ENCODE measurements at regions not wholly inside any gene's neighbourhood (a gene's known extent, or its start where the extent isn't known, plus 50 kb on each side); places are given as distances from the start of the nearest gene placed in this dataset.

DNA sequence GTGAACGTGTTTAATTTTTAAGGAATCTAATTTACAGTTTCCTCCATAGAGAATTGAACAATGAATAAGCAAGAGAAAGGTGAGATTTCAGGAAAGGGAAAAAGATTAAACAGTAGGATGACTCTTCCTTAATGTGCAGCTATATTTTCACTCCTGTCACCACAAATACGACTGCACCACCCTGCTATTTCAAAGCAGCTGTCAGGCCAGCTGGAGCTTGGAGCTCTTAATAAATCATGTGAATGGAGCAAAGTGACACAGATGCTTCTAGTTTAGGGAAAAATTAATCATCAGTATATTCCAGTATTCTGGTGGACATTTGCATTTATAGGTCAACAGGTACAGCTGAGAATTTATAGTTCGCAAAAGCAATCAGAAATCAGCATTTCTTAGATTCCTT lies 56.5 kb upstream of the PKIB start:
- H3K4me2 ChIP-seq = no peak overlapping the region
- no peak overlapping the region for H3K27ac ChIP-seq
- 73% methylated on average over 3 of the region's 3 CpGs for WGBS (ENCODE audit: low lambda C conversion rate, missing lambda C conversion rate)
- no peak overlapping the region for H2AFZ ChIP-seq
- no peak for TF ChIP-seq EZH2phosphoT487 (IDR thresholded peaks at IDR 0.05; ENCODE audit: low read depth, severe bottlenecking, unreplicated experiment)
- TF ChIP-seq EZH2 (IDR thresholded peaks at IDR 0.05; ENCODE audit: borderline replicate concordance) = no peak
- TF ChIP-seq, protein P1, sequence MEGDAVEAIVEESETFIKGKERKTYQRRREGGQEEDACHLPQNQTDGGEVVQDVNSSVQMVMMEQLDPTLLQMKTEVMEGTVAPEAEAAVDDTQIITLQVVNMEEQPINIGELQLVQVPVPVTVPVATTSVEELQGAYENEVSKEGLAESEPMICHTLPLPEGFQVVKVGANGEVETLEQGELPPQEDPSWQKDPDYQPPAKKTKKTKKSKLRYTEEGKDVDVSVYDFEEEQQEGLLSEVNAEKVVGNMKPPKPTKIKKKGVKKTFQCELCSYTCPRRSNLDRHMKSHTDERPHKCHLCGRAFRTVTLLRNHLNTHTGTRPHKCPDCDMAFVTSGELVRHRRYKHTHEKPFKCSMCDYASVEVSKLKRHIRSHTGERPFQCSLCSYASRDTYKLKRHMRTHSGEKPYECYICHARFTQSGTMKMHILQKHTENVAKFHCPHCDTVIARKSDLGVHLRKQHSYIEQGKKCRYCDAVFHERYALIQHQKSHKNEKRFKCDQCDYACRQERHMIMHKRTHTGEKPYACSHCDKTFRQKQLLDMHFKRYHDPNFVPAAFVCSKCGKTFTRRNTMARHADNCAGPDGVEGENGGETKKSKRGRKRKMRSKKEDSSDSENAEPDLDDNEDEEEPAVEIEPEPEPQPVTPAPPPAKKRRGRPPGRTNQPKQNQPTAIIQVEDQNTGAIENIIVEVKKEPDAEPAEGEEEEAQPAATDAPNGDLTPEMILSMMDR (IDR thresholded peaks at IDR 0.05; ENCODE audit: poor library complexity) = no peak
- H4K20me1 ChIP-seq (ENCODE audit: insufficient read depth, poor library complexity, severe bottlenecking) = no peaks in the 10 kb centered on the region
- H3K27me3 ChIP-seq = no peaks in the 10 kb centered on the region
- H3K36me3 ChIP-seq (replicated peaks; ENCODE audit: insufficient read depth, low read depth) = no peaks in the 10 kb centered on the region
- DNase-seq (ENCODE audit: low spot score) = no peak
- peaks cover 11% of the 10 kb centered on the region for H3K4me1 ChIP-seq (ENCODE audit: insufficient read depth)
- peaks cover 26% of the 10 kb centered on the region for H3K79me2 ChIP-seq
- H3K4me3 ChIP-seq = no peak overlapping the region
- no peaks in the 10 kb centered on the region for H3K9me2 ChIP-seq (replicated peaks; ENCODE audit: insufficient read depth)
- no peaks in the 10 kb centered on the region for H3K9me3 ChIP-seq (ENCODE audit: low read depth)

DNA sequence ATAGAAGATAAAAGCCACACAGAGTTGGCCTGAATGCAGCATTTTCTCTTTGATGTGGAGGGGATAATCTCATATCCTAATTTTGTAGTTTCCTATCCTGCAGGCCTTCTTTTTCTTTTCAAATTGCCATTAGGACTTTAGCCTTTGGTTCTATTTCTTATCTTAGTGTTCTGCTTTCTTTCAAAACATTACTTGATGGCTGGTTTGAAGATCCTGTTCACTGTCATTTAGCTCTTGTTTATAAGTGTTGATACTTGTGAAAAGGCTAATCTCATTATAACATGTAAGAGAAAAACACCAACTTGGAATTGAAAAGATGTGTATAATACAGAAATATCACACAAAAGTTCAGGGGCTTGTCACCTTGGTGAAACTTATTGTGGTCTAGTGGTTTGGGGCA lies 54.6 kb upstream of the PKIB start:
- Histone ChIP-seq H4K20me1 (ENCODE audit: insufficient read depth, poor library complexity, severe bottlenecking) (no peaks in the 10 kb centered on the region), H2AFZ (no peak overlapping the region), H3K4me1 (ENCODE audit: insufficient read depth) (peaks cover 11% of the 10 kb centered on the region), H3K27ac (no peak overlapping the region), H3K9me3 (ENCODE audit: low read depth) (no peaks in the 10 kb centered on the region), H3K79me2 (peaks cover 28% of the 10 kb centered on the region), H3K4me2 (no peak overlapping the region), H3K4me3 (no peak overlapping the region), H3K36me3 (replicated peaks; ENCODE audit: insufficient read depth, low read depth) (no peaks in the 10 kb centered on the region), H3K9me2 (replicated peaks; ENCODE audit: insufficient read depth) (no peaks in the 10 kb centered on the region), H3K27me3 (no peaks in the 10 kb centered on the region)
- no peak for TF ChIP-seq EZH2phosphoT487 (IDR thresholded peaks at IDR 0.05; ENCODE audit: low read depth, severe bottlenecking, unreplicated experiment)
- no peak for TF ChIP-seq EZH2 (IDR thresholded peaks at IDR 0.05; ENCODE audit: borderline replicate concordance)
- TF ChIP-seq, protein P1 (IDR thresholded peaks at IDR 0.05; ENCODE audit: poor library complexity) = no peak
- DNase-seq (ENCODE audit: low spot score) = no peak

DNA sequence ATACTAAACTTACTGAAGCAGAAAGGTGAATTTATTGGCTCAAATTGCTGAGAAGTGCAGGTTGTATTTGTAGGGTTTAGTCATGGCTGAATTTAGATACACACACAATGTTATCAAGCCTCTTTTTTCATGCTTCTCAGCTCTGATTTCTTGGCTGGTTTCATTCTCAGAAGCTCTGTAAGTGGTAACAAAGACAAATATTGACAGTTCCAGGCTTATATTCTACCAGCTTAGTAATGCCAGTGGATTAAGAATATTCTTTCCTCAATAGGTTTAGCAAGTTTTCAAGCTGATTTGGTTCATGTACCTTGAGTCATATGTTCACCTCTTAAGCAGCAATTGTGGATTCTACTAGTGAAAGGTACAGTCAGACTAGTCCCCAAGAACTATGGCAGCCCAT lies 52.1 kb upstream of the PKIB start:
- no peaks in the 10 kb centered on the region for H3K36me3 ChIP-seq (replicated peaks; ENCODE audit: insufficient read depth, low read depth)
- TF ChIP-seq EZH2phosphoT487 (IDR thresholded peaks at IDR 0.05; ENCODE audit: low read depth, severe bottlenecking, unreplicated experiment) (no peak), EZH2 (IDR thresholded peaks at IDR 0.05; ENCODE audit: borderline replicate concordance) (no peak)
- TF ChIP-seq, protein P1 (IDR thresholded peaks at IDR 0.05; ENCODE audit: poor library complexity) = no peak
- H3K79me2 ChIP-seq = peaks cover 45% of the 10 kb centered on the region

More for the DNA sequence above, 52.1 kb upstream of the PKIB start:
- Histone ChIP-seq H3K9me3 (ENCODE audit: low read depth) (peaks cover 9% of the 10 kb centered on the region), H3K4me1 (ENCODE audit: insufficient read depth) (peaks cover 11% of the 10 kb centered on the region), H3K27me3 (no peaks in the 10 kb centered on the region), H3K4me3 (no peak overlapping the region), H2AFZ (no peak overlapping the region), H3K4me2 (no peak overlapping the region), H3K9me2 (replicated peaks; ENCODE audit: insufficient read depth) (no peaks in the 10 kb centered on the region), H3K27ac (no peak overlapping the region), H4K20me1 (ENCODE audit: insufficient read depth, poor library complexity, severe bottlenecking) (no peaks in the 10 kb centered on the region)
- no peak for DNase-seq (ENCODE audit: low spot score)

All from hepatocyte (in vitro differentiated cells).